DMS153 treated with DMSO at 0.1 percent for 48 hours (cell line): ENCODE measurements at regions not wholly inside any gene's neighbourhood (a gene's known extent, or its start where the extent isn't known, plus 50 kb on each side); places are given as distances from the start of the nearest gene placed in this dataset.
"Not testable (repeated sequence)": the region's sequence is repeated elsewhere in the genome, so short reads cannot be mapped to it uniquely, and the experiment has no call there.

Experiments used
- DNase-seq: peaks from one replicate; lab custom pipeline; 2025; ENCODE audit not compliant: unreplicated experiment; lab: John Stamatoyannopoulos, UW

- not testable (repeated sequence) for DNase-seq
These were observed 51.0 kb upstream of the CDYL start for GRCh38 chr6:4725136-4725760.

DNA sequence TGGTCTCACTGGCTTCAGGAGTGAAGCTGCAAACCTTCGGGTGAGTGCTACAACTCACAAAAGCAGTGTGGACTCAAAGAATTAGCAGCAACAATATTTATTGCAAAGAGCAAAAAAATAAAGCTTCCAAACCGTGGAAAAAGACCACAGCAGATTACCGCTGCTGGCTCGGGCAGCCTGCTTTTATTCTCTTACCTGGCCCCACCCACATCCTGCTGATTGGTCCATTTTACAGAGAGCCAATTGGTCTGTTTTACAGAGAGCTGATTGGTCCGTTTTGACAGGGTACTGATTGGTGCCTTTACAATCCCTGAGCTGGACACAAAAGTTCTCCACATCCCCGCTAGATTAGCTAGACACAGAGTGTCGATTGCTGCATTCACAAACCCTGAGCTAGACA, 51.5 kb upstream of the CDYL start:
- DNase-seq, result not testable (repeated sequence)

DNA sequence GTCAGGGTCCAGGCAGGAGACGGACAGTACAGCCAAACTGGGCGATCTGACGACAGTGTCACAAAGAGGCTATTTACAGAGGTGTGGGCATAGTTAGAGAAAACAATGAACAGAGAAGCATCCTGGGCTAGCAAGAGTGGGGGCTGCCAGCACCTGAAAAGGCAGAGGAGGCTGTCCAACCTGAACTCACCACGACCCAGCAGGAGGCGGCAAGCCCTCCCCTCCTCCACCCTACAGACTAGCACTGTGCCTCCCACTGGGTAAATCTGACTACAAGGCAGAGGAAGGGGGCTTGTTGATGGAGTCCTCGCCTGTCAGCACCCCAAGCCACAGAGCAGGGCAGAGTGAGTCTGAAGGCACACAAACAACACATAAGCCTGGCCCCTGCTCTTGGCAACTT, 52.8 kb upstream of the CDYL start:
- DNase-seq, result no peak

DNA sequence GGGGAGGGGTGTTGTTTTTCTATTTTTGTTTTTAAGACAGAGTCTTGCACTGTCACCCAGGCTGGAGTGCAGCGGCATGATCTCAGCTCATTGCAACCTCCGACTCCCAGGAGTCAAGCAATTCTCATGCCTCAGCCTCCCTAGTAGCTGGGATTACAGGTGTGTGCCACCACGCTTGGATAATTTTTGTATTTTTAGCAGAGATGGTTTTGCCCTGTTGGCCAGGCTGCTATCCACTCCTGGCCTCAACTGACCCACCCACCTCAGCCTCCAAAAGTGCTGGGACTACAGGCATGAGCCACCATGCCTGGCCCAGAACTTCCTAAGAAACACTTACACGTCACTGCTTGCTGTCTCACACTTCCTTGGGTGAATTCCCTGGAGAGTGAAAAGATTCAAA, 54.8 kb upstream of the CDYL start:
- DNase-seq, result not testable (repeated sequence)

DNA sequence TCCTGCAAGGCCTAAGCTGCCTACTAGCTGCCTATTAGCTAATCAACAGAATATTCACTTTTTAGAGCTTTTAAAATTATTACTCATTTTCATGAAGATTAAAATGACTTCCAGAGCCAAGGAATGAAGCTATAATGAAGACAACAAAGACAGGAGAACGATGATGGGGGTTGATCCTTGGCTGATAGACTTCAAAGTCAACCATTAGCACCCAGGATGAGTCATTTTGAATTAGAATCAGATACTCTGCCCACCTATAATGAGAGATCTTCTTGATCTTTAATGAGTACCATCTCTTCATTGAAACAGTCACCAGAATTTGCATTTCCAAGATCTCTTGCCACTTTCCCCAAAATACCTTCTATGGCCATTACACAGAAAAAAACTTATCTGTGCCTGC, 56.7 kb upstream of the CDYL start:
- DNase-seq, result no peak

DNA sequence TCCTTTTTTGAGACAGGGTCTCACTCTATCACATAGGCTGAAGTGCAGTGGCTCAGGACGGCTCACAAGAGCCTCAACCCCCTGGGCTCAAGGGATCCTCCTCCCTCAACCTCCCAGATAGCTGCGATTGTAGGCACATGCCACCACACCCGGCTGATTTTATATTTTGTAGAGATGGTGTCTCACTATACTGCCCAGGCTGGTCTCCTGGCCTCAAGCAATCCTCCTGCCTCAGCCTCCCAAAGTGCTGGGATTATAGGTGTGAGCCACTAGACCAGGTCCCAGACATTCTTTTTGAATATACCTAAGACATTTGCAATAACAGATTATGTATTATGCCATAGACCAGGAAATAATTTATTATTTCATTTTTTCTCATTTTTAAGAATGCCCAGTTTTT, 58.3 kb upstream of the CDYL start:
- DNase-seq, result no peak

DNA sequence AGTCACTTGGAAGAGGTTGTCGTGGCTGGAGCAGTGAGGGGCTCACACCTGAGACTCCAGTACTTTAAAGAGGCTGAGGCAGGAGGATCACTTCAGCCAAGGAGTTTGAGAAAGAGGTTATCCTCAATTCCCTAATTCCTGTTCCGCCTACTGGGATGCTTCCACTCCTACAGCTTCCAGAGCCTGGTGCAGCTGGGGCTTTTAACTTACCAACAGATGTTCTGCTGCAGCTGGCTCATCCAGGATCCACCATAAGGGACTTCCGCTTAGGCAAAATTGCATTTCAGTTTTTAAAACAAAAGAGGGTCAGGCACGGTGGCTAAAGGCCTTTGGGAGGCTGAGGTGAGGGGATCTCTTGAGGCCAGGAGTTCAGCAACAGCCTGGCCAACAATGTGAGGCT, 59.1 kb upstream of the CDYL start:
- DNase-seq, result no peak

DNA sequence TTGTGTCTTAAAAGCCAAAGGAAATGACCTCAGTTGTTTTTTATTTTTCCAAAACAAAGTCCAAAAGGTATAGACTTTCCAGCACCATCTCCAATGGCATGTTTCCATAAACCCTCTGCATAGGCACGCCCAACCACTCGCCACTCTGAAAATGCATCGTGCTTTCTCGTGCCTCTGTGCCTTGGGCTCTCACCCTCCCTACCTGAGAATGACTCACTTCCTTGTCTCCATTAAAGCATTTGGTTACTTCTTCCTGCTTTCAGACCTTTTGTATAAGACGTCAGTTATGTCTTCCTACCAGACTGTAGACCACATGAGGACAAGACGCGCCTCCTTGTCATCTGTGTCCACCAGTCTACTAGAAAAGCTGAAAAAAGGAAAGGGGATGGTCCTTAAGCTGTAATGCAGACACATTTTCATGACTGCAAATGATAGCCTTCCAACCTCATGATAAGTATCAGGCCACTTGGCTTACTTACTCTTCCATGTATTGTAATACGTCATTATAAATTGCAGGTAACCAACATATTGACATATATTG, 61.2 kb upstream of the CDYL start:
- DNase-seq, result no peak

- no peak for DNase-seq
These were observed 63.9 kb upstream of the CDYL start for GRCh38 chr6:4712291-4712690.

GRCh38 chr6:4707011-4707410, 69.2 kb upstream of the CDYL start:
- no peak for DNase-seq

DNA sequence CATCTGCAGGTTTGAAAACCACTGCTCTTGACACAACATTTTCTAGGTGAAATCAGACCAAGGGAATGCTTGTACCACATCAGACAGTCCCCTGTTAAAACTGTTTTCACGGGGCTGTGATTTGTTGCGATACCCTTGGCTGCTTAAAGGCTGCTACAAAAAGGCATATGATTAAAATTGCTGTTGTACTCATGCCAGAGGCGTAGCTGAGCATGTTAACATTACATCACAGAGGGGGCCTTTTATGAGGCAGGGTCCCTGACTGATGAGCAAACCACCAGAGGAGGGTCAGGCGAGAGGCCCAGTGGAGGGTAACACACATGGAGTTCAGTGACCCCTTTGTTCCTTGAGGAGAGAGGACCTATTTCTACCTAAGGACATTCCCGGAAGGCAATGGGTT, 70.4 kb upstream of the CDYL start:
- no peak for DNase-seq

DNA sequence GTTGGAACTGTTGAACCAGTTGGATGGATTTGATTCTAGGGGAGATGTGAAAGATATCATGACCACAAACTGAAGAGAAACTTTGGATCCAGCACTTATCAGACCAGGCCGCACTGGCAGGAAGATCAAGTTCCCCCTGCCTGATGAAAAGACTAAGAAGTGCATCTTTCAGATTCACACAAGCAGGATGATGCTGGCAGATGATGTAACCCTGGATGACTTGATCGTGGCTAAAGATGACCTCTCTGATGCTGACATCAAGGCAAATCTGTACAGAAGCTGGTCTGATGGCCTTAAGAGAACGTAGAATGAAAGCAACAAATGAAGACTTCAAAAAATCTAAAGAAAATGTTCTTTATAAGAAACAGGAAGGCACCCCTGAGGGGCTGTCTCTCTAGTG, 72.8 kb upstream of the CDYL start:
- no peak for DNase-seq

- DNase-seq, result no peak
These were observed 77.1 kb upstream of the CDYL start for GRCh38 chr6:4698901-4699659.

GRCh38 chr6:4693173-4693970, 82.8 kb upstream of the CDYL start:
- no peak for DNase-seq

- no peak for DNase-seq
These were observed 83.5 kb upstream of the CDYL start for GRCh38 chr6:4692664-4693063.

DNA sequence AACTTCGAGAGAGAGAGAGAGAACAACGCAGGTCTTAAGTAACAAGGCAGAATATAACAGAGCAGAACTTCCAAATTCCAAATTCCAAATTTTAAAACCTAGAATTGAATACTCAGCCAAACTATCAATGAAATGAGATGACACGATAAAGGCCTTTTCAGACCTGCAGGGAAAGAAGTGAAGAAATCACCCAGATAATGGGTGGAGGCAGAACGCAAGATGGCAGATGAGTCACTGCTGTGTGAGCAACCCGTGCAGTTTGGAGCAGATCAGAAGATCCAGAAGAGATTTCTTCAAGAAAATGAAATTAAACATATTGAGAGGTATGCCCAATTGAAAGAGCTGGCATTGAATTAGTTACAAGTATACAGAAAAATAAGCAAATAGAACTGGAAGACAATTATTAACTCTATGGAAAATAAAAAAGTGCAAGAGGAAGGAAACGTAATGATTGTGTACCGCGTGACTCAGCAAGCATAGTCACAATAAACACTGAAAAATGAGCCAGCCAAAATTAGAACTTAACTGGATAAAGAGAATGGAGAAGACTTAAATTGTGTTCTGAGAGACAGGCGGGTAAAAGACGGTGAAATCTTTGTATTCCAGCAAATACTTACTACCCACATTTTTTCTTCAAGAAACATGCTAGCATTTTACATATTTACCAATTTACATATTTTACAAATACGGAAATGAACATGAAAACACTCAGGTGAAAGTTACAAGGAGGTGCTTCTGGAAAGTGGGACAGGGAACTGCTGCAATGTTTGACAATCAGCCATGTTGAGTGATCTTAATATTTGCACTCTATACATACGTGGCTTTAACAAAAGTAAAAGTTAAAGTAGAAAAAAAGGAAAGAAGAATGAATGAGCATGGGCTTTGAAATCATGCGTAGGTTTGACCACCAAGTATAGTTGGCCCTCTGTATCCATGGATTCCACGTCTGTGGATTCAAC, 87.9 kb upstream of the CDYL start:
- DNase-seq, result no peak

- DNase-seq, result no peak
These were observed 88.6 kb upstream of the CDYL start for GRCh38 chr6:4687656-4687988.

DNA sequence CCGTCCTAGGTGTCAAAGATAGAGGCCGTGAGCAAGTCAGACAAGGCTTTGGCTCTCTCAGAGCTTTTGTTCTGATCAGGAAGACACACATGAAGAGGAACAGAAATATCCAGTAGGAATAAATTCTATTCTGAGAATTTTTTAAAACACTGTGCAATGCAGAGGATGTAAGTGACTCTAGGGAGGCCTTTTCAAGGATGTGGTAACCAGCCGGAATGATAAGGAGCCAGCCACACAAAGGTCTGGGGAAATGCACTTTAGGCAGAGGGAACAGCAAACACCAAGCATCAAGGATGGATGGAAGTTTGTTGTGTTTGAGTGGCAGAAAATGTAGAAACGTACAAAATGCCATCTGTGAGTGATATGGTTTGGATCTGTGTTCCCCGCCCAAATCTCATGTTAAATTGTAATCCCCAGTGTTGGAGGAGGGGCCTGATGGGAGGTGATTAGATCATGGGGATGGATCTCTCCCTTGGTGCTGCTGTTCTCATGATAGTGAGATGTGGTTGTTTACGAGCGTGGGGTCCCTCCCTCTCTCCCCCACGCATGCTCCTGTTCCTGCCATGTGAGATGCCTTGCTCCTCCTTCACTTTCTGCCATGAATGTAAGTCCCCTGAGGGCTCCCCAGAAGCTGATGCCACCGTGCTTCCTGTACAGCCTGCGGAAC, 93.6 kb upstream of the CDYL start:
- DNase-seq, result no peak

DNA sequence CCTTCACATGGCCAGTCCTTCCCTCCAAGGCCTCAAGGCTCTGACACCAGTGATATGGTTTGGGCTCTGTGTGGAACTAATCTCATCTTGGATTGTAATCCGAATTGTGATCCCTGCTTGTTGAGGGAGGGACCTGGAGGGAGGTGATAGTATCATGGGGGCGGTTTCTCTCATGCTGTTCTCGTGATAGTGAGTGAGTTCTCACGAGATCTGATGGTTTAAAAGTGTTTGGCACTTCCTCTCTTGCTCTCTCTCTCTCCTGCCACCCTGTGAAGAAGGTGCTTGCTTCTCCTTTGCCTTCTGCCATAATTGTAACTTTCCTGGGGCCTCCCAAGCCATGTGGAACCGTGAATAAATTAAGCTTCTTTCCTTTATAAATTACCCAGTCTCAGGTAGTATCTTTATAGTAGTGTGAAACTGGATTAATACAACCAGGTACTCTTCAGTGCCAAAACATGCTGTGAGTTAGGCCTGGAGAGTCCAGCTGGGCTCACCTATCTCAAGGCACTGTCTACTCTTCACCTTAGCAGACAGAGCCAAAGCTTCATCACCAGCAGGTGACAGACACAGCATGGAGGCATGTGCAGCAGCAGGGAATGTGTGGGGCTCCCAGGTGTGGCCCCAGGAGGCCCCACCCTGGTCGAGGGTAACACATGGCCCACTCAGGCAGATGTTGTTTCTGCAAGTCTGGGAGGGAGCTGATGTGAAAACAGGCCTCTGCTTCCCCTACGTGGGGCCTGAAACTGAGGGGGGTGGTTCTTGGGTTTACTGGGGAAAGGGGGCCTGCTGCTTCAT, 97.5 kb upstream of the CDYL start:
- no peak for DNase-seq

DNA sequence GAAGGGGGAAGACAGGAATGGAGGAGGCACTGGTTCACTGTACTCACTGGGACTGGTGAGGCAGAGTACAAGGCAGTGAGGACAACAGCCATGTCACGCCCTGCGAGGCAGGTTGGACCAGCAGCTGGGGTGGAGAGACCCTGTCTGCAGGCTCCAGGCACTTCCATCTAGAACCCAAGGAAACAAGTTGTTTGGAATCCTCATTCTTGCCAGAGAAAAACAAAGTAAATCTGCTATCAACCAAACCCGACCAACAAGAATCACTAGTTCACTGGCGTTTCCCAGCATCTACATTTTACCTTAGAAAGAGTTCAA, 98.5 kb upstream of the CDYL start:
- no peak for DNase-seq
